H1 (cell line): ENCODE measurements at regions not wholly inside any gene's neighbourhood (a gene's known extent, or its start where the extent isn't known, plus 50 kb on each side); places are given as distances from the start of the nearest gene placed in this dataset.

Experiments
- CTCF ChIA-PET: fragments of 300-600 bp; sonication (Branson Sonifier 250); formaldehyde crosslinking; loops from one replicate; lab custom pipeline; 2021; ENCODE audit not compliant: partially characterized antibody; lab: Charles Lee
- POLR2A ChIA-PET: fragments of 300-600 bp; sonication (Branson Sonifier 250); formaldehyde crosslinking; loops from one replicate; lab custom pipeline; 2021; ENCODE audit warnings: inconsistent platforms; ENCODE audit not compliant: partially characterized antibody; lab: Charles Lee
- DNase-seq, 2 experiments: peaks; one replicate each; pipeline versions ENCODE4 v3.0.0 to v3.0.0-alpha.2; 2010 to 2022; ENCODE audit warnings: low spot score in 2 of 2, low read depth in 1 of 2, mixed read lengths in 1 of 2
- FAIRE-seq: peaks from 2 replicates; lab custom pipeline; 2011; peaks lifted over from hg19 to GRCh38; lab: Jason Lieb, UNC
- H2AFZ ChIP-seq: 2 replicates; pipeline ENCODE4 v1.8.1; 2012; ENCODE audit warnings: low read length, inconsistent platforms
- H2AK5ac ChIP-seq: 2 replicates; pipeline ENCODE4 v1.6.1; 2013; ENCODE audit warnings: low read depth, low read length
- H2BK120ac ChIP-seq: replicated peaks from 2 replicates; pipeline ENCODE3; 2013; ENCODE audit warnings: low read depth, low read length, inconsistent platforms
- H2BK12ac ChIP-seq: 2 replicates; pipeline ENCODE4 v1.6.1; 2013; ENCODE audit warnings: low read depth, low read length
- H2BK15ac ChIP-seq: 2 replicates; pipeline ENCODE4 v1.6.1; 2013; ENCODE audit warnings: low read length
- H2BK20ac ChIP-seq: 2 replicates; pipeline ENCODE4 v1.6.1; 2013; ENCODE audit warnings: low read length
- H2BK5ac ChIP-seq: 2 replicates; pipeline ENCODE4 v1.6.1; 2013; ENCODE audit warnings: low read depth, low read length
- H3K14ac ChIP-seq: 2 replicates; pipeline ENCODE4 v1.6.1; 2013; ENCODE audit warnings: inconsistent platforms; ENCODE audit not compliant: insufficient read length
- H3K18ac ChIP-seq: 2 replicates; pipeline ENCODE4 v1.6.1; 2013; ENCODE audit warnings: low read length; ENCODE audit errors: extremely low read depth
- H3K23ac ChIP-seq: 2 replicates; pipeline ENCODE4 v1.6.1; 2013; ENCODE audit warnings: inconsistent platforms; ENCODE audit not compliant: insufficient read length
- H3K23me2 ChIP-seq: 2 replicates; pipeline ENCODE4 v1.6.1; 2013; ENCODE audit warnings: low read depth, low read length
- H3K27ac ChIP-seq: 2 replicates; pipeline ENCODE4 v1.6.1; 2011; ENCODE audit warnings: low read depth, low read length, inconsistent platforms
- H3K27me3 ChIP-seq, 4 experiments: replicated peaks in 1 of 4; 1 replicate in 1 of 4; 2 replicates in 3 of 4; pipeline versions ENCODE4 v1.6.1 to v1.8.1; 2011 to 2013; ENCODE audit warnings: low read length in 3 of 4, mild to moderate bottlenecking in 3 of 4, inconsistent platforms in 2 of 4, mixed read lengths in 2 of 4, moderate library complexity in 1 of 4; ENCODE audit not compliant: control insufficient read depth in 3 of 4, insufficient read depth in 3 of 4; ENCODE audit errors: extremely low read depth in 1 of 4
- H3K36me3 ChIP-seq, 4 experiments: 2 replicates each; pipeline versions ENCODE4 v1.6.1 to v1.8.1; 2011 to 2013; ENCODE audit warnings: mild to moderate bottlenecking in 4 of 4, low read length in 3 of 4, moderate library complexity in 2 of 4, control low read depth in 1 of 4, inconsistent platforms in 1 of 4; ENCODE audit not compliant: insufficient read depth in 4 of 4, control insufficient read depth in 2 of 4
- H3K4ac ChIP-seq: replicated peaks from 2 replicates; pipeline ENCODE3; 2013; ENCODE audit warnings: low read length, low read depth, mixed read lengths, inconsistent platforms; ENCODE audit not compliant: insufficient read length
- H3K4me1 ChIP-seq, 4 experiments: replicated peaks in 1 of 4; 1 replicate in 1 of 4; 2 replicates in 3 of 4; pipeline versions ENCODE4 v1.6.1 to v1.8.1; 2011 to 2013; ENCODE audit warnings: low read length in 3 of 4, inconsistent platforms in 2 of 4, mixed read lengths in 1 of 4; ENCODE audit not compliant: insufficient read depth in 4 of 4, control insufficient read depth in 3 of 4
- H3K4me2 ChIP-seq, 2 experiments: 2 replicates each; pipeline versions ENCODE4 v1.6.1 to v1.8.1; 2011 to 2013; ENCODE audit warnings: low read depth in 2 of 2, low read length in 2 of 2, control low read depth in 1 of 2, inconsistent platforms in 1 of 2, mild to moderate bottlenecking in 1 of 2; ENCODE audit not compliant: insufficient read depth in 1 of 2
- H3K4me3 ChIP-seq, 4 experiments: fragments of 200-600, 300-600 bp in 1 of 4; sonication (generic), shearing (Covaris generic), sonication (Bioruptor Twin) in 1 of 4; 2 replicates each; pipeline versions ENCODE4 v1.5.1 to v1.8.1; 2011 to 2016; ENCODE audit warnings: low read length in 4 of 4, low read depth in 3 of 4, control low read depth in 2 of 4, inconsistent platforms in 2 of 4, mild to moderate bottlenecking in 2 of 4, mixed read lengths in 1 of 4, moderate library complexity in 1 of 4; ENCODE audit not compliant: insufficient read depth in 2 of 4; ENCODE audit errors: extremely low read depth in 1 of 4
- H3K56ac ChIP-seq: replicated peaks from 2 replicates; pipeline ENCODE3; 2013; ENCODE audit warnings: low read depth, mild to moderate bottlenecking, mixed read lengths, low read length, inconsistent platforms; ENCODE audit not compliant: insufficient read length
- H3K79me1 ChIP-seq: 2 replicates; pipeline ENCODE4 v1.6.1; 2013; ENCODE audit warnings: low read depth, low read length, control low read depth
- H3K79me2 ChIP-seq, 2 experiments: 2 replicates each; pipeline versions ENCODE4 v1.6.1 to v1.8.1; 2012 to 2013; ENCODE audit warnings: low read length in 2 of 2, mild to moderate bottlenecking in 2 of 2, inconsistent platforms in 1 of 2; ENCODE audit not compliant: insufficient read depth in 2 of 2, control insufficient read depth in 1 of 2
- H3K9ac ChIP-seq, 4 experiments: replicated peaks in 1 of 4; 1 replicate in 1 of 4; 2 replicates in 3 of 4; pipeline versions ENCODE4 v1.6.1 to v1.8.1; 2011 to 2013; ENCODE audit warnings: low read depth in 3 of 4, low read length in 3 of 4, control low read depth in 2 of 4, mild to moderate bottlenecking in 2 of 4, moderate library complexity in 2 of 4, inconsistent platforms in 1 of 4; ENCODE audit errors: extremely low read depth in 1 of 4
- H3K9me3 ChIP-seq, 2 experiments: 2 replicates each; pipeline versions ENCODE4 v1.6.1 to v1.8.1; 2012 to 2013; ENCODE audit warnings: mild to moderate bottlenecking in 2 of 2, moderate library complexity in 2 of 2, control low read depth in 1 of 2, inconsistent platforms in 1 of 2, low read depth in 1 of 2, low read length in 1 of 2, mixed read lengths in 1 of 2; ENCODE audit not compliant: insufficient read depth in 2 of 2
- H4K20me1 ChIP-seq, 2 experiments: replicated peaks in 1 of 2; 2 replicates each; pipeline versions ENCODE3 to v1.8.1; 2011 to 2013; ENCODE audit warnings: inconsistent platforms in 2 of 2, low read length in 2 of 2, mild to moderate bottlenecking in 1 of 2; ENCODE audit not compliant: insufficient read depth in 2 of 2, control insufficient read depth in 1 of 2
- H4K5ac ChIP-seq: 2 replicates; pipeline ENCODE4 v1.6.1; 2013; ENCODE audit warnings: low read length, low read depth, mixed read lengths, inconsistent platforms; ENCODE audit not compliant: insufficient read length
- H4K8ac ChIP-seq: 2 replicates; pipeline ENCODE4 v1.8.0; 2013; ENCODE audit warnings: mild to moderate bottlenecking, moderate library complexity, low read length, inconsistent platforms; ENCODE audit not compliant: insufficient read depth; ENCODE audit errors: extremely low read depth
- H4K91ac ChIP-seq: replicated peaks from 2 replicates; pipeline ENCODE3; 2013; ENCODE audit warnings: low read length, mixed read lengths, inconsistent platforms; ENCODE audit not compliant: insufficient read length
- CEBPB ChIP-seq: IDR thresholded peaks from 2 replicates; pipeline ENCODE4 v1.6.1; 2012; ENCODE audit warnings: low read depth, low read length
- EZH2 ChIP-seq: fragments of 200-600 bp; sonication (generic); IDR thresholded peaks from 2 replicates; pipeline ENCODE4 v1.7.1; 2012; ENCODE audit warnings: low read depth, mild to moderate bottlenecking, moderate library complexity, low read length, inconsistent platforms; ENCODE audit not compliant: severe bottlenecking
- JUND ChIP-seq: IDR thresholded peaks from 2 replicates; pipeline ENCODE4 v1.6.1; 2011; ENCODE audit warnings: mild to moderate bottlenecking, improper control_type of control experiment, low read length
- NRF1 ChIP-seq: IDR thresholded peaks from 2 replicates; pipeline ENCODE4 v1.6.1; 2011; ENCODE audit warnings: mild to moderate bottlenecking, low read depth, low read length, improper control_type of control experiment
- RBBP5 ChIP-seq: IDR thresholded peaks from 2 replicates; pipeline ENCODE4 v1.7.1; 2012; ENCODE audit warnings: low read depth, mild to moderate bottlenecking, inconsistent platforms, low read length, moderate library complexity, borderline replicate concordance
- RFX5 ChIP-seq: IDR thresholded peaks from 2 replicates; pipeline ENCODE4 v1.6.1; 2011; ENCODE audit warnings: low read depth, low read length, improper control_type of control experiment, borderline replicate concordance
- RNF2 ChIP-seq: fragments of 200-900, 300-1000 bp; sonication (generic); IDR thresholded peaks from 2 replicates; pipeline ENCODE4 v1.7.1; 2016; ENCODE audit warnings: borderline replicate concordance, low read depth, mild to moderate bottlenecking, antibody characterized with exemption, low read length; ENCODE audit not compliant: poor library complexity, severe bottlenecking; ENCODE audit errors: missing control alignments
- RXRA ChIP-seq: IDR thresholded peaks from 2 replicates; pipeline ENCODE4 v1.6.1; 2011; ENCODE audit warnings: low read depth, mild to moderate bottlenecking, low read length, moderate library complexity; ENCODE audit not compliant: insufficient read depth
- SAP30 ChIP-seq: fragments of 300-600 bp; sonication (generic); IDR thresholded peaks from 2 replicates; pipeline ENCODE4 v1.7.1; 2012; ENCODE audit warnings: low read length, moderate library complexity, mild to moderate bottlenecking, inconsistent platforms; ENCODE audit not compliant: insufficient read depth, insufficient replicate concordance
- SIRT6 ChIP-seq: IDR thresholded peaks from one replicate; pipeline ENCODE4 v1.7.1; 2012; ENCODE audit warnings: low read length, inconsistent platforms
- SIX5 ChIP-seq: IDR thresholded peaks from 2 replicates; pipeline ENCODE4 v1.6.1; 2011; ENCODE audit warnings: mild to moderate bottlenecking, low read depth, low read length
- TF ChIP-seq, protein P1 (sequence below): IDR thresholded peaks from 2 replicates; pipeline ENCODE4 v1.6.1; 2011; ENCODE audit warnings: low read length, improper control_type of control experiment
- TF ChIP-seq, protein P2 (sequence below): IDR thresholded peaks from 2 replicates; pipeline ENCODE4 v1.6.1; 2012; ENCODE audit warnings: inconsistent platforms

GRCh38 chr3:8282541-8283165 lies 219.0 kb upstream of the LMCD1 start:
- no peak overlapping the region for H3K14ac ChIP-seq
- FAIRE-seq (no peak), DNase-seq (no peak)
- no peak overlapping the region for H2BK120ac ChIP-seq
- H3K18ac ChIP-seq, result no peak overlapping the region
- no peak overlapping the region for H2BK20ac ChIP-seq
- H2AK5ac ChIP-seq, result no peak overlapping the region
- H3K56ac ChIP-seq, result no peak overlapping the region
- ChIA-PET POLR2A (no interaction called here), CTCF (interaction anchor here (1.2 kb wide), 1 partner anchor 22 kb away, joined by 3 read pairs; no protein-coding TSS in a partner anchor)
- H3K79me1 ChIP-seq, result no peaks in the 10 kb centered on the region
- no peaks in the 10 kb centered on the region for H4K20me1 ChIP-seq
- H2BK5ac ChIP-seq, result no peak overlapping the region
- no peaks in the 10 kb centered on the region for H3K36me3 ChIP-seq
- H3K27ac ChIP-seq, result no peak overlapping the region
- H2BK12ac ChIP-seq, result no peak overlapping the region
- no peak overlapping the region for H2BK15ac ChIP-seq
- H4K91ac ChIP-seq, result no peak overlapping the region
- no peak overlapping the region for H3K4me2 ChIP-seq
- H3K79me2 ChIP-seq, result no peaks in the 10 kb centered on the region
- no peak overlapping the region for H3K4ac ChIP-seq
- no peaks in the 10 kb centered on the region for H3K27me3 ChIP-seq
- no peak overlapping the region for H4K8ac ChIP-seq
- H3K4me3 ChIP-seq, result no peak overlapping the region
- H3K23me2 ChIP-seq, result no peaks in the 10 kb centered on the region
- no peak overlapping the region for H2AFZ ChIP-seq
- H3K9ac ChIP-seq, result no peak overlapping the region
- H3K9me3 ChIP-seq, result no peaks in the 10 kb centered on the region
- no peak overlapping the region for H3K23ac ChIP-seq
- peaks cover 4 to 12% (median 8%) of the 10 kb centered on the region in 4 experiments for H3K4me1 ChIP-seq
- no peak overlapping the region for H4K5ac ChIP-seq
- TF ChIP-seq NRF1 (no peak), SAP30 (no peak), RNF2 (no peak), RBBP5 (no peak), JUND (no peak), RFX5 (no peak), SIRT6 (no peak), SIX5 (no peak), CEBPB (no peak), RXRA (no peak), EZH2 (no peak)
- TF ChIP-seq, protein P1, sequence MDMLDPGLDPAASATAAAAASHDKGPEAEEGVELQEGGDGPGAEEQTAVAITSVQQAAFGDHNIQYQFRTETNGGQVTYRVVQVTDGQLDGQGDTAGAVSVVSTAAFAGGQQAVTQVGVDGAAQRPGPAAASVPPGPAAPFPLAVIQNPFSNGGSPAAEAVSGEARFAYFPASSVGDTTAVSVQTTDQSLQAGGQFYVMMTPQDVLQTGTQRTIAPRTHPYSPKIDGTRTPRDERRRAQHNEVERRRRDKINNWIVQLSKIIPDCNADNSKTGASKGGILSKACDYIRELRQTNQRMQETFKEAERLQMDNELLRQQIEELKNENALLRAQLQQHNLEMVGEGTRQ, result no peak
- TF ChIP-seq, protein P2, sequence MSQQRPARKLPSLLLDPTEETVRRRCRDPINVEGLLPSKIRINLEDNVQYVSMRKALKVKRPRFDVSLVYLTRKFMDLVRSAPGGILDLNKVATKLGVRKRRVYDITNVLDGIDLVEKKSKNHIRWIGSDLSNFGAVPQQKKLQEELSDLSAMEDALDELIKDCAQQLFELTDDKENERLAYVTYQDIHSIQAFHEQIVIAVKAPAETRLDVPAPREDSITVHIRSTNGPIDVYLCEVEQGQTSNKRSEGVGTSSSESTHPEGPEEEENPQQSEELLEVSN, result no peak
